AG09319 (cell line): ENCODE measurements at regions not wholly inside any gene's neighbourhood (a gene's known extent, or its start where the extent isn't known, plus 50 kb on each side); places are given as distances from the start of the nearest gene placed in this dataset.

Experiments used
- DNase-seq: peaks from one replicate; pipeline ENCODE4 v3.0.0-alpha.2; 2010; ENCODE audit warnings: low read depth; ENCODE audit errors: extremely low read depth
- CTCF ChIP-seq: IDR thresholded peaks from 2 replicates; pipeline ENCODE4 v1.5.1; 2011; ENCODE audit warnings: low read depth, mild to moderate bottlenecking, inconsistent platforms, low read length, moderate library complexity

DNA sequence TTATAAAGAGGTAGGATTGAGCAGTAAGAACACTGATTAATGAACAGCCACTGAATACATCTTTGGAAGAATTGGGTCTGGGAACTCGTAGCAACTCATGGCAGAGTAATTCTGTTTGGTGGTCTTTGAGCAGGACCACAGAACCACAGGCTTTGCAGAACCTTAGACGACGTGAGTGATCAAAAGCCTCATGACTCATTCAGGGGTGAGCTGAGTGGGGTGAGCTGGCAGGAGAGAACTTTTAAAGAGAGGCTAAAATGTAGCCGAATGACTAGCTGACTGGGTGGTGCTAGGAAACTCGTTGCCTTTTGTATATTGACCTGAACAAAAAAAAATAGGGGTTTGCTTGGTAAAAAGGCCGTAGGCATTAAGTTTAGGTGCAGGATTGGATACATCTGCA, 313.8 kb downstream of the TGFB2 start:
- no peak for DNase-seq
- no peak for TF ChIP-seq CTCF

GRCh38 chr1:218659911-218660677, 315.0 kb downstream of the TGFB2 start:
- TF ChIP-seq CTCF: no peak
- no peak for DNase-seq

DNA sequence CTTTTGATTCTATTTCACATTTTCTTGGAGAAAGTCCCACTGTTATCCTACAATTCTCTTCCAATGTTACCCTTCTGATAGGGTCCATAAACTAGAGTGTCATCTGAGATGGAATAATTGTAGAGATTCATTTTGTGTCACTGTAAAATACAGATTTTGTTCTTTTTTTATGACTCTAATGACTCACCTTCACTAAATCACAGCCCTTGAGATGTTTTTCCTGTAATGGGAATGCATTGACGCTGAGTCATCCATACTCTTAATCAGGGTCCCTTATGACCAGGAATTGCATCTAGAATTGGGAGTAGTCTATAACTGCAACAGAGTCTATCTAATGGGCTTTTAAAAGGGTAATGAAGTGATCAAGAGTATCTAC, 315.5 kb downstream of the TGFB2 start:
- no peak for TF ChIP-seq CTCF
- no peak for DNase-seq

- DNase-seq: no peak
- TF ChIP-seq CTCF: no peak
Measured at GRCh38 chr1:218661411-218661810, 316.3 kb downstream of the TGFB2 start.

GRCh38 chr1:218664385-218665170, 319.4 kb downstream of the TGFB2 start:
- DNase-seq: no peak
- TF ChIP-seq CTCF: no peak

GRCh38 chr1:218665221-218665620, 320.1 kb downstream of the TGFB2 start:
- no peak for TF ChIP-seq CTCF
- DNase-seq: no peak

DNA sequence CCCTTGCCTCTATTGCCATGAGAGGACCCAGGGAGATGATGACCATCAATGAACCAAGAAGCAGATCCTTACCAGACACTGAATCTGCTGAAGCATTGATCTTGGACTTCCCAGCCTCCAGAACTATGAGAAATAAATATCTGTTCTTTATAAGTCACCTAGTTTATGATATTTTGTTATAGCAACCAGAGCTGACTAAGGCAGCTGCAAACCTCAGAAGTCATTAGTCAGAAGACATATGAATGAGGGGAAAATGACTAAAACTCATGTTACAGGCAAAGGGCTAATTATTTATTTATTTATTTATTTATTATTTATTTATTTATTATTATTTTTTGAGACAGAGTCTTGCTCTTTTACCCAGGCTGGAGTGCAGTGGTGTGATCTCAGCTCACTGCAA, 321.1 kb downstream of the TGFB2 start:
- TF ChIP-seq CTCF: no peak
- no peak for DNase-seq
